Fibroblast of the aortic adventitia (primary cell): ENCODE measurements at regions not wholly inside any gene's neighbourhood (a gene's known extent, or its start where the extent isn't known, plus 50 kb on each side); places are given as distances from the start of the nearest gene placed in this dataset.

Source experiments
- DNase-seq: peaks from one replicate; pipeline ENCODE4 v3.0.0-alpha.2; 2010; ENCODE audit warnings: low read depth
- H3K4me3 ChIP-seq: 2 replicates; pipeline ENCODE4 v1.5.1; 2011; ENCODE audit warnings: low read depth, mild to moderate bottlenecking, control low read depth, low read length, moderate library complexity
- TF ChIP-seq, protein P1 (sequence below): IDR thresholded peaks from 2 replicates; pipeline ENCODE4 v1.5.1; 2011; ENCODE audit warnings: mild to moderate bottlenecking, low read length, control low read depth, inconsistent platforms; ENCODE audit not compliant: insufficient read depth

DNA sequence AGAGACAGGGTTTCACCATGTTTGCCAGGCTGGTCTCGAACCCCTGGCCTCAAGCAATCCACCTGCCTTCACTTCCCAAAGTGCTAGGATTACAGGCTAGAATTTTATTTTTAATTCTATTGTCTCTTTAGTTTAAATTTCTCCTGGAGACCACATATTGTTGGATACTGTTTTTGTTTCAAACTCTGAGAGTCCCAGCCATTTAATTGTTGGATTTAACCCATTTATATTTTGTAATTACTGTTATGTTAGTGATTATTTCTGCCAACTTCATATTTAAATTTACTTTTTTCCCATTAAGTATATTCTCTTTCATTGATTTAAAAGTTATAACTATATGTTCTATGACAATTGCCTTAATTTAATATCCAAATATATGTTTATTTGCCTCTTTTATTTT is 185.6 kb downstream of the ZNF248 start:
- TF ChIP-seq, protein P1, sequence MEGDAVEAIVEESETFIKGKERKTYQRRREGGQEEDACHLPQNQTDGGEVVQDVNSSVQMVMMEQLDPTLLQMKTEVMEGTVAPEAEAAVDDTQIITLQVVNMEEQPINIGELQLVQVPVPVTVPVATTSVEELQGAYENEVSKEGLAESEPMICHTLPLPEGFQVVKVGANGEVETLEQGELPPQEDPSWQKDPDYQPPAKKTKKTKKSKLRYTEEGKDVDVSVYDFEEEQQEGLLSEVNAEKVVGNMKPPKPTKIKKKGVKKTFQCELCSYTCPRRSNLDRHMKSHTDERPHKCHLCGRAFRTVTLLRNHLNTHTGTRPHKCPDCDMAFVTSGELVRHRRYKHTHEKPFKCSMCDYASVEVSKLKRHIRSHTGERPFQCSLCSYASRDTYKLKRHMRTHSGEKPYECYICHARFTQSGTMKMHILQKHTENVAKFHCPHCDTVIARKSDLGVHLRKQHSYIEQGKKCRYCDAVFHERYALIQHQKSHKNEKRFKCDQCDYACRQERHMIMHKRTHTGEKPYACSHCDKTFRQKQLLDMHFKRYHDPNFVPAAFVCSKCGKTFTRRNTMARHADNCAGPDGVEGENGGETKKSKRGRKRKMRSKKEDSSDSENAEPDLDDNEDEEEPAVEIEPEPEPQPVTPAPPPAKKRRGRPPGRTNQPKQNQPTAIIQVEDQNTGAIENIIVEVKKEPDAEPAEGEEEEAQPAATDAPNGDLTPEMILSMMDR, result no peak
- no peak for DNase-seq
- H3K4me3 ChIP-seq, result no peak overlapping the region

DNA sequence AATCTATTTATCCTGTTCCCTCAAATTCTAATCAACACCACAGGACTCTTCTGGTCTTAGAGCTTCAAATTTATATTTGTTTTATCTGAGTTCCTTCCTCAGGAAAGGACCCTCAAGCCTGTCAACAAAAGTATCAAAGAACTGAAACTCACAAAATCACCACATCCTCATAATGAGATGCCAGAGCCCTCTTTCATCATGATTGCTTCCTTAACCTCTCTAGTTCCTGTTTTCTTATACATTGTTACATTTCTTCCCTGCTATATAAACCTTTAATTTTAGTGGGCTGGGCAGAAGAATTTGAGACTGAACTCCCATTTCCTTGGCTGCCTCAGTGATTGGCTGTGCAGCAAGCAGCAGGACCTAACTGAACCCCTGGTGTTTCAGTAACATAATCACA is 189.7 kb downstream of the ZNF248 start:
- TF ChIP-seq, protein P1, result no peak
- no peak overlapping the region for H3K4me3 ChIP-seq
- no peak for DNase-seq

DNA sequence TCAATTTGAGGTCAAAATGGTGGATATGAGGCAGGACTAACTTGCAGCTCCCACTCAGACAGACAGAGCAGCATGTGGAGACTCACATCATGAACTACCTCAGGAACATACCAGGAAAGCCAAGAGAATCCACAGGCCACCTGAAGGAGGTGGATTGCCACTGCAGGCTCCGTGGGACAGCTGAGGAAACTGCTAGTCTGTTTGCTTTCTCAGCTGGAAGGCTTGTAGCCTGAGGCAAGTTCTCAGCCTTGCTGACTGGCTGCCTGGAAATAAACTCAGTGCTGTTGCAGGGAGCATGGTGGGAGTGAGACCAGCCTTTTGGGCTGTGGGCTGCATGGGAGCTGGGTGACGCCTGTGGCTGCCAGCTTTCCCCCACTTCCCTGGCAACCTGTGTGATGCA is 202.9 kb downstream of the ZNF248 start:
- DNase-seq, result no peak
- TF ChIP-seq, protein P1, result no peak
- no peak overlapping the region for H3K4me3 ChIP-seq

- DNase-seq, result no peak
- no peak overlapping the region for H3K4me3 ChIP-seq
- TF ChIP-seq, protein P1, result no peak
Observed at GRCh38 chr10:37643187-37643586, 214.2 kb downstream of the ZNF248 start.

DNA sequence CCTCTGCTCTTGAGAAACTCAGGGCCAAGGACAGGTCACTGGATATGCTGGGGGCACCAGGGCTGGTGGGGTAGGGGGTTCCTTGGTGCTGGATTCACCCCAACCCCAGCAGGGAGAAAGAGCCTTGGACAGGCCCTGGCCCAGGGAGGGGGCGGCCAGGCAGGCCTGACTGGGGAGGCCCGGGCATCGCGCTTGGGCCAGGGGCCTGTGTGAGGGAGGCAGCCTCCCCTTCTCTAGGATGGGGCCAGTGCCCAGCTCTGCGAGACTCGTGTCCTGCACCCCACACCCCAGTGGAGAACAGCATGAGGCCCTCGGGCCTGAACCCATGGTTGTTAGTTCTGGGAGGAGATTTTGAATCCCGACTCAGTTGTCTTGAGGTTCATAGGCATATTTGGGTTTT is 217.1 kb downstream of the ZNF248 start:
- H3K4me3 ChIP-seq, result no peak overlapping the region
- TF ChIP-seq, protein P1, result no peak
- DNase-seq, result no peak

DNA sequence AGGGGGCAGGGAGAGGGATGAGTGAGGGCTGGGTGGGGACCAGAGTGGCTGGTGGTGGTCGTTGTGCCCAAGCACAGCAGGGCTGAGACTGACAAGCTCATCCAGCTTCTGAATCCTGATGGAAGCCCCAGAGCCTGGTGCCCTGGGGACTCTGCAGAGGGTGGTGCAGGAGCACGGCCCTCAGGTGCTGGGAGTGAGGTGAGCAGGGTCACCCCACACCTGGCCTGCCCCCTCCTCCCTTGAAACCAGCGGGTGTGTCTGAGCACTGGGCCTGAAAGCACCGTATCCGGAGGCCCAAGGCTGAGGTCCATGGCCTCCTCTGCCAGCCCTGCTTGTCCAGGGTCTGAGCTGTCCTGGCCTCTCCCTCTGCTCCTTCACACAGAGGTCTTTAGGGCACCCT is 218.2 kb downstream of the ZNF248 start:
- TF ChIP-seq, protein P1, result no peak
- no peak for DNase-seq
- no peak overlapping the region for H3K4me3 ChIP-seq

- TF ChIP-seq, protein P1, result no peak
- no peak overlapping the region for H3K4me3 ChIP-seq
- DNase-seq, result no peak
Observed at GRCh38 chr10:37638569-37638968, 218.8 kb downstream of the ZNF248 start.
